ENCODE measurements at regions not wholly inside any gene's neighbourhood (a gene's known extent, or its start where the extent isn't known, plus 50 kb on each side); places are given as distances from the start of the nearest gene placed in this dataset.

- CTCF ChIA-PET (ENCODE audit: low intra/inter-chr PET ratio, low total read pairs): no interaction called here
- intact Hi-C loops (cut with micrococcal nuclease; ENCODE audit: unreplicated experiment): no loop called here
- no peak for ATAC-seq
- in situ Hi-C loops (cut with HindIII; ENCODE audit: extremely low pct_ligation_motif_present, low pct_unique_long_range_greater_than_20kb): no loop called here
- Histone ChIP-seq H3K36me3 (replicated peaks in 1 of 2; ENCODE audit: control insufficient read depth in 1 of 2, insufficient read depth in 2 of 2, low read length in 2 of 2) (no peaks in the 10 kb centered on the region), H3K4me2 (ENCODE audit: low read depth, low read length) (no peak overlapping the region), H3K27ac (ENCODE audit: extremely low read length, insufficient read depth, low read length) (no peak overlapping the region), H2AFZ (ENCODE audit: low read length) (no peak overlapping the region), H4K20me1 (ENCODE audit: insufficient read depth, low read length) (no peaks in the 10 kb centered on the region), H3K4me1 (ENCODE audit: insufficient read depth, low read length) (no peaks in the 10 kb centered on the region), H3K79me2 (ENCODE audit: insufficient read depth, low read length) (no peaks in the 10 kb centered on the region), H3K9me3 (ENCODE audit: low read length) (no peaks in the 10 kb centered on the region), H3K9ac (ENCODE audit: insufficient read depth, low read depth, low read length) (no peak overlapping the region), H3K27me3 (ENCODE audit: control insufficient read depth in 1 of 2, insufficient read depth in 2 of 2, low read length in 2 of 2) (no peaks in the 10 kb centered on the region), H3K4me3 (replicated peaks in 1 of 3; ENCODE audit: insufficient read depth in 1 of 3, low read depth in 2 of 3, low read length in 3 of 3) (no peak overlapping the region)
- DNase-seq (ENCODE audit: low spot score): no peak
- POLR2A ChIA-PET: no interaction called here
- no peak for FAIRE-seq
- no TSS peak for BruUV-seq (replicated peaks)
- TF ChIP-seq PBX2 (CRISPR knock-in tag; IDR thresholded peaks at IDR 0.05): no peak
- no peak for TF ChIP-seq BRF2 (CRISPR knock-in tag; IDR thresholded peaks at IDR 0.05)
- TF ChIP-seq ISX (CRISPR knock-in tag; conservative IDR thresholded peaks at IDR 0.05): no peak
- TF ChIP-seq MLXIP (CRISPR knock-in tag; IDR thresholded peaks at IDR 0.05; ENCODE audit: borderline replicate concordance): no peak
- TF ChIP-seq, protein P1, sequence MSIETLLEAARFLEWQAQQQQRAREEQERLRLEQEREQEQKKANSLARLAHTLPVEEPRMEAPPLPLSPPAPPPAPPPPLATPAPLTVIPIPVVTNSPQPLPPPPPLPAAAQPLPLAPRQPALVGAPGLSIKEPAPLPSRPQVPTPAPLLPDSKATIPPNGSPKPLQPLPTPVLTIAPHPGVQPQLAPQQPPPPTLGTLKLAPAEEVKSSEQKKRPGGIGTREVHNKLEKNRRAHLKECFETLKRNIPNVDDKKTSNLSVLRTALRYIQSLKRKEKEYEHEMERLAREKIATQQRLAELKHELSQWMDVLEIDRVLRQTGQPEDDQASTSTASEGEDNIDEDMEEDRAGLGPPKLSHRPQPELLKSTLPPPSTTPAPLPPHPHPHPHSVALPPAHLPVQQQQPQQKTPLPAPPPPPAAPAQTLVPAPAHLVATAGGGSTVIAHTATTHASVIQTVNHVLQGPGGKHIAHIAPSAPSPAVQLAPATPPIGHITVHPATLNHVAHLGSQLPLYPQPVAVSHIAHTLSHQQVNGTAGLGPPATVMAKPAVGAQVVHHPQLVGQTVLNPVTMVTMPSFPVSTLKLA (IDR thresholded peaks at IDR 0.05): no peak
- TF ChIP-seq ERF (CRISPR knock-in tag; IDR thresholded peaks at IDR 0.05): no peak
- no peak for TF ChIP-seq ZNF468 (CRISPR knock-in tag; IDR thresholded peaks at IDR 0.05)
- no peak for TF ChIP-seq ZNF841 (CRISPR knock-in tag; IDR thresholded peaks at IDR 0.05; ENCODE audit: borderline replicate concordance)
- no peak for TF ChIP-seq ZNF556 (CRISPR knock-in tag; IDR thresholded peaks at IDR 0.05; ENCODE audit: borderline replicate concordance)
- no peak for TF ChIP-seq DPF2 (CRISPR knock-in tag; IDR thresholded peaks at IDR 0.05; ENCODE audit: borderline replicate concordance, low read depth)
- TF ChIP-seq SRSF9 (IDR thresholded peaks at IDR 0.05; ENCODE audit: borderline replicate concordance, insufficient read depth, low read depth, low read length, poor library complexity, severe bottlenecking): no peak
- TF ChIP-seq ZNF432 (CRISPR knock-in tag; IDR thresholded peaks at IDR 0.05; ENCODE audit: borderline replicate concordance): no peak
- no peak for TF ChIP-seq ZNF747 (CRISPR knock-in tag; IDR thresholded peaks at IDR 0.05; ENCODE audit: borderline replicate concordance)
- no peak for TF ChIP-seq ZNF205 (CRISPR knock-in tag; IDR thresholded peaks at IDR 0.05)
- TF ChIP-seq ZSCAN31 (CRISPR knock-in tag; IDR thresholded peaks at IDR 0.05; ENCODE audit: low read depth): no peak
- no peak for TF ChIP-seq SMARCE1 (IDR thresholded peaks at IDR 0.05; ENCODE audit: borderline replicate concordance)
- TF ChIP-seq HOXA5 (CRISPR knock-in tag; IDR thresholded peaks at IDR 0.05): no peak
Observed at GRCh38 chr2:195395362-195395761, 261.7 kb upstream of the SLC39A10 start.
